Neural cell (in vitro differentiated cells): ENCODE measurements at regions not wholly inside any gene's neighbourhood (a gene's known extent, or its start where the extent isn't known, plus 50 kb on each side); places are given as distances from the start of the nearest gene placed in this dataset.

Source experiments
- H2AFZ ChIP-seq: fragments of 200-600, 300-800 bp; sonication (generic), shearing (Covaris generic); 2 replicates; pipeline ENCODE4 v1.6.0; 2014; ENCODE audit warnings: low read depth, mild to moderate bottlenecking, antibody characterized with exemption, low read length, moderate library complexity
- H3F3A ChIP-seq: fragments of 200-600 bp; shearing (Covaris generic); 2 replicates; pipeline ENCODE4 v1.6.1; 2016; ENCODE audit warnings: mild to moderate bottlenecking, moderate library complexity, mixed read lengths, antibody characterized with exemption, low read length; ENCODE audit not compliant: insufficient read depth, poor library complexity, severe bottlenecking
- H3K27ac ChIP-seq: fragments of 200-600, 300-800 bp; sonication (generic), shearing (Covaris generic); 2 replicates; pipeline ENCODE4 v1.5.1; 2014; ENCODE audit warnings: mild to moderate bottlenecking, low read length, moderate library complexity
- H3K27me3 ChIP-seq: fragments of 300-800, 200-600 bp; sonication (generic), shearing (Covaris generic); 2 replicates; pipeline ENCODE4 v1.6.0; 2014; ENCODE audit warnings: mild to moderate bottlenecking, low read depth, low read length, moderate library complexity; ENCODE audit not compliant: insufficient read depth
- H3K36me3 ChIP-seq: fragments of 300-800, 200-600 bp; sonication (generic), shearing (Covaris generic); 2 replicates; pipeline ENCODE4 v1.5.1; 2014; ENCODE audit warnings: mild to moderate bottlenecking, antibody characterized with exemption, low read length, moderate library complexity; ENCODE audit not compliant: insufficient read depth
- H3K4me2 ChIP-seq: fragments of 300-800, 200-600 bp; sonication (generic), shearing (Covaris generic); 2 replicates; pipeline ENCODE4 v1.6.0; 2014; ENCODE audit warnings: mild to moderate bottlenecking, low read length
- H3K4me3 ChIP-seq: fragments of 300-800, 200-600 bp; sonication (generic), shearing (Covaris generic); 2 replicates; pipeline ENCODE4 v1.5.1; 2014; ENCODE audit warnings: mild to moderate bottlenecking, low read length, moderate library complexity
- H3K79me2 ChIP-seq: fragments of 200-600 bp; shearing (Covaris generic); replicated peaks from 2 replicates; pipeline ENCODE4 v1.6.0; 2014; ENCODE audit warnings: mild to moderate bottlenecking, low read length, moderate library complexity; ENCODE audit not compliant: insufficient read depth
- H3K9ac ChIP-seq: fragments of 300-800, 200-600 bp; sonication (generic), shearing (Covaris generic); 2 replicates; pipeline ENCODE4 v1.6.1; 2016; ENCODE audit warnings: mild to moderate bottlenecking, low read length, mixed read lengths
- H3K9me2 ChIP-seq: fragments of 200-600 bp; shearing (Covaris generic); 2 replicates; pipeline ENCODE4 v1.6.1; 2016; ENCODE audit warnings: mild to moderate bottlenecking, low read length, mixed read lengths; ENCODE audit not compliant: insufficient read depth
- H3K9me3 ChIP-seq: fragments of 200-600, 300-800 bp; sonication (generic), shearing (Covaris generic); 2 replicates; pipeline ENCODE4 v1.6.1; 2016; ENCODE audit warnings: mild to moderate bottlenecking, mixed run types, low read length, moderate library complexity, mixed read lengths
- H4K20me1 ChIP-seq: fragments of 200-600 bp; shearing (Covaris generic); 2 replicates; pipeline ENCODE4 v1.6.1; 2016; ENCODE audit warnings: mild to moderate bottlenecking, mixed run types; ENCODE audit not compliant: insufficient read depth
- EP300 ChIP-seq: fragments of 450-650 bp; conservative IDR thresholded peaks from 2 replicates; pipeline ENCODE4 v1.6.1; 2014; ENCODE audit warnings: antibody characterized with exemption, mild to moderate bottlenecking, moderate library complexity; ENCODE audit not compliant: poor library complexity, severe bottlenecking
- EZH2 ChIP-seq: fragments of 200-600, 300-800 bp; shearing (Covaris generic), sonication (generic); IDR thresholded peaks from 2 replicates; pipeline ENCODE4 v1.6.1; 2014; ENCODE audit warnings: antibody characterized with exemption, low read length, borderline replicate concordance, mild to moderate bottlenecking; ENCODE audit not compliant: insufficient read depth, poor library complexity, severe bottlenecking
- MXI1 ChIP-seq: fragments of 450-650 bp; conservative IDR thresholded peaks from 2 replicates; pipeline ENCODE4 v1.6.1; 2014; ENCODE audit warnings: antibody characterized with exemption, mild to moderate bottlenecking; ENCODE audit not compliant: poor library complexity, severe bottlenecking
- POLR2AphosphoS5 ChIP-seq: IDR thresholded peaks from 2 replicates; pipeline ENCODE4 v1.6.1; 2012
- REST ChIP-seq: IDR thresholded peaks from 2 replicates; pipeline ENCODE4 v1.6.1; 2012; ENCODE audit warnings: borderline replicate concordance
- SMC3 ChIP-seq: fragments of 450-650 bp; conservative IDR thresholded peaks from 2 replicates; pipeline ENCODE4 v1.6.1; 2014; ENCODE audit warnings: antibody characterized with exemption, mild to moderate bottlenecking, moderate library complexity; ENCODE audit not compliant: poor library complexity
- TAF1 ChIP-seq: IDR thresholded peaks from 2 replicates; pipeline ENCODE4 v1.6.1; 2012; ENCODE audit warnings: low read depth
- TF ChIP-seq, protein P1 (sequence below): fragments of 450-650 bp; IDR thresholded peaks from 2 replicates; pipeline ENCODE4 v1.5.1; 2014; ENCODE audit warnings: antibody characterized with exemption, mild to moderate bottlenecking, moderate library complexity; ENCODE audit not compliant: poor library complexity, severe bottlenecking

- TF ChIP-seq, protein P1, sequence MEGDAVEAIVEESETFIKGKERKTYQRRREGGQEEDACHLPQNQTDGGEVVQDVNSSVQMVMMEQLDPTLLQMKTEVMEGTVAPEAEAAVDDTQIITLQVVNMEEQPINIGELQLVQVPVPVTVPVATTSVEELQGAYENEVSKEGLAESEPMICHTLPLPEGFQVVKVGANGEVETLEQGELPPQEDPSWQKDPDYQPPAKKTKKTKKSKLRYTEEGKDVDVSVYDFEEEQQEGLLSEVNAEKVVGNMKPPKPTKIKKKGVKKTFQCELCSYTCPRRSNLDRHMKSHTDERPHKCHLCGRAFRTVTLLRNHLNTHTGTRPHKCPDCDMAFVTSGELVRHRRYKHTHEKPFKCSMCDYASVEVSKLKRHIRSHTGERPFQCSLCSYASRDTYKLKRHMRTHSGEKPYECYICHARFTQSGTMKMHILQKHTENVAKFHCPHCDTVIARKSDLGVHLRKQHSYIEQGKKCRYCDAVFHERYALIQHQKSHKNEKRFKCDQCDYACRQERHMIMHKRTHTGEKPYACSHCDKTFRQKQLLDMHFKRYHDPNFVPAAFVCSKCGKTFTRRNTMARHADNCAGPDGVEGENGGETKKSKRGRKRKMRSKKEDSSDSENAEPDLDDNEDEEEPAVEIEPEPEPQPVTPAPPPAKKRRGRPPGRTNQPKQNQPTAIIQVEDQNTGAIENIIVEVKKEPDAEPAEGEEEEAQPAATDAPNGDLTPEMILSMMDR = no peak
- no peak for TF ChIP-seq MXI1
Observed at GRCh38 chr6:168875811-168876576, 377.7 kb downstream of the THBS2 start (continued).

GRCh38 chr6:168874637-168875036 lies 379.0 kb downstream of the THBS2 start:
- H3K27me3 ChIP-seq = no peaks in the 10 kb centered on the region
- H3K79me2 ChIP-seq = no peaks in the 10 kb centered on the region
- no peaks in the 10 kb centered on the region for H3K9me3 ChIP-seq
- H2AFZ ChIP-seq = no peak overlapping the region
- H3K4me3 ChIP-seq = no peak overlapping the region
- H4K20me1 ChIP-seq = no peaks in the 10 kb centered on the region
- H3K9ac ChIP-seq = no peak overlapping the region
- no peaks in the 10 kb centered on the region for H3K9me2 ChIP-seq
- TF ChIP-seq POLR2AphosphoS5 (no peak), MXI1 (no peak), EP300 (no peak), TAF1 (no peak)
- TF ChIP-seq, protein P1 = no peak
- H3K4me2 ChIP-seq = no peak overlapping the region
- no peak overlapping the region for H3K27ac ChIP-seq
- no peaks in the 10 kb centered on the region for H3K36me3 ChIP-seq
- no peaks in the 10 kb centered on the region for H3F3A ChIP-seq

DNA sequence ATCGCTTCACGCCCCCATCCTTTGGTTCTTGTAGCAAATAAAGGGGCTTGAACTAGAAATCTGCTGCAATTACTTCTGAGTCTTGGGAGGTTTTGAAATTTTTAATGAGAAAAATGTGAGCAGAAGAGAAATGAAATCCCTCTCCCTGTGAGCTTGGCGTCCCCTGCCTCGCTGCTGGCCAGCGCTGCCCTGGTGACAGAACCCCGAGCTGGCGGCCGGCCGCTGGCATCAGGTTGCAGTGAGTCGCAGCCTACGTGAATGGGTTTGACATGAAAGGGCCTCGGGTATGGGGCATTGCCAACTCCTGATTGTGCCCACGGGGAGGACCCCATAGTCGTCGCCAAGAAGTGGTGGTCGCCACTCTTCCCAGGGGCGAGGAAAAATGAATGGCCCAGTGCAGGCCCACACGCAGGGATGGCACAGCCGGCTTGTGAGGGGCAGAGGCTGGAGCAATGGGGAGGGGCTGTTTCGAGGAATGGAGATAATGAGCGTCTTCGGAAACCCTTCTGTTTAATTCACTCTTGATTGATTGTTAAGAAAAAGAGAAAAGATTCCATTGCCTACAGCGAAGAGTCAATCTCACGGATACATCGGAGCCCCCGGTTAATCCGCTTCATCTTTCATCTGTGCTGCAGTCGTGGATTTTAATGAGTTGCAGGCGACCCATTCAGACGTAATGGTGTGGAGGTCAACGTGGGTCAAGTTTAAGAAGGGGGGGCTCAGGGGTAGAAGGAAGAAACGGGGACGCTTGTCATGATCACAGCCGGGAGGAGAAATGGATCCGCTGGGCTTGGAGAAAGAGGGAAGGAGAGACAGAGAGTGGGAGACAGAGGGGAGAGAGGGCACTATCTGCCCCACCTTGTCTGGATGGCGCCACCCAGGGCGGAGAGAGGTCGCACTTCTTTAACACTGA lies 380.1 kb downstream of the THBS2 start:
- H3K4me3 ChIP-seq = no peak overlapping the region
- no peaks in the 10 kb centered on the region for H3K9me3 ChIP-seq
- no peaks in the 10 kb centered on the region for H3K9me2 ChIP-seq
- no peak overlapping the region for H3K4me2 ChIP-seq
- no peaks in the 10 kb centered on the region for H3F3A ChIP-seq
- no peak overlapping the region for H2AFZ ChIP-seq
- H3K9ac ChIP-seq = no peak overlapping the region
- TF ChIP-seq, protein P1 = no peak
- TF ChIP-seq EZH2 (no peak), EP300 (no peak), TAF1 (no peak), REST (no peak), POLR2AphosphoS5 (no peak), SMC3 (no peak)
- H3K27me3 ChIP-seq = no peaks in the 10 kb centered on the region
- no peaks in the 10 kb centered on the region for H3K79me2 ChIP-seq
- H4K20me1 ChIP-seq = no peaks in the 10 kb centered on the region
- no peaks in the 10 kb centered on the region for H3K36me3 ChIP-seq
- H3K27ac ChIP-seq = no peak overlapping the region
